ENCODE measurements at regions not wholly inside any gene's neighbourhood (a gene's known extent, or its start where the extent isn't known, plus 50 kb on each side); places are given as distances from the start of the nearest gene placed in this dataset.

DNA sequence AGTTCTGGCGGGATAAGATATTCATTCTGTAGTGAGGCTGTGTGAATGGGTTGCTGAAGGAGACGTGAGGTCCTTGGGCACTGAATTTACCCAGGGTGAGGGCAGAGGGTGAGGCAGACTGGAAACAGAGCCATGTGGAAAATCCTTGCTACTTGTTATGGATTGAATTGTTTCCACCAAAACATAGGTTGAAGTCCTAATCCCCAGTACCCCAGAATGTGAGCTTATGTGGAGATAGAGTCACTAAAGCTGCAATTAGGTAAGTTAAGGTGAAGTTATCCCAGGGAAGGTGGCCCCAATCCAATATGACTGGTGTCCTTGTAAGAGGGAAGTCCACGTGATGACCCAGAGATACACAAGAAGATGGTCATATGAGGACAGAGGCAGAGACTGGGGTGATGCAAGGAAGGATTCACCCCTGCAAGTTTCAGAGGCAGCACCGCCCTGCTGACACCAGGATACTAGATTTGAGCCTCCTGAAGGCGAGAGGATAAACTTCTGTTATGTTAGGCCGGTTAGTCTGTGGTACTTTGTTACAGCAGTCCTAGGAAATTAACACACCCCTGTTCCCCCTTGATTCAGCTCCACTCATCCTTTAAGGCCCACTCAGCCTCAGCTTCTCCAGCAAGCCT lies 289.4 kb upstream of the MEX3C start:
- no peak for TF ChIP-seq CTCF (IDR thresholded peaks at IDR 0.05)
- TF ChIP-seq NR3C1 (CRISPR knock-in tag; conservative IDR thresholded peaks at IDR 0.05; ENCODE audit: low read depth), result no peak
- TF ChIP-seq ESRRA (CRISPR knock-in tag; IDR thresholded peaks at IDR 0.05; ENCODE audit: borderline replicate concordance), result no peak
- TF ChIP-seq FOXJ3 (CRISPR knock-in tag; IDR thresholded peaks at IDR 0.05; ENCODE audit: borderline replicate concordance), result no peak
- TF ChIP-seq, protein P1, sequence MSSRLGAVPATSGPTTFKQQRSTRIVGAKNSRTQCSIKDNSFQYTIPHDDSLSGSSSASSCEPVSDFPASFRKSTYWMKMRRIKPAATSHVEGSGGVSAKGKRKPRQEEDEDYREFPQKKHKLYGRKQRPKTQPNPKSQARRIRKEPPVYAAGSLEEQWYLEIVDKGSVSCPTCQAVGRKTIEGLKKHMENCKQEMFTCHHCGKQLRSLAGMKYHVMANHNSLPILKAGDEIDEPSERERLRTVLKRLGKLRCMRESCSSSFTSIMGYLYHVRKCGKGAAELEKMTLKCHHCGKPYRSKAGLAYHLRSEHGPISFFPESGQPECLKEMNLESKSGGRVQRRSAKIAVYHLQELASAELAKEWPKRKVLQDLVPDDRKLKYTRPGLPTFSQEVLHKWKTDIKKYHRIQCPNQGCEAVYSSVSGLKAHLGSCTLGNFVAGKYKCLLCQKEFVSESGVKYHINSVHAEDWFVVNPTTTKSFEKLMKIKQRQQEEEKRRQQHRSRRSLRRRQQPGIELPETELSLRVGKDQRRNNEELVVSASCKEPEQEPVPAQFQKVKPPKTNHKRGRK (CRISPR knock-in tag; IDR thresholded peaks at IDR 0.05; ENCODE audit: borderline replicate concordance), result no peak
- TF ChIP-seq MXD4 (CRISPR knock-in tag; IDR thresholded peaks at IDR 0.05; ENCODE audit: borderline replicate concordance), result no peak
- TF ChIP-seq, protein P2, sequence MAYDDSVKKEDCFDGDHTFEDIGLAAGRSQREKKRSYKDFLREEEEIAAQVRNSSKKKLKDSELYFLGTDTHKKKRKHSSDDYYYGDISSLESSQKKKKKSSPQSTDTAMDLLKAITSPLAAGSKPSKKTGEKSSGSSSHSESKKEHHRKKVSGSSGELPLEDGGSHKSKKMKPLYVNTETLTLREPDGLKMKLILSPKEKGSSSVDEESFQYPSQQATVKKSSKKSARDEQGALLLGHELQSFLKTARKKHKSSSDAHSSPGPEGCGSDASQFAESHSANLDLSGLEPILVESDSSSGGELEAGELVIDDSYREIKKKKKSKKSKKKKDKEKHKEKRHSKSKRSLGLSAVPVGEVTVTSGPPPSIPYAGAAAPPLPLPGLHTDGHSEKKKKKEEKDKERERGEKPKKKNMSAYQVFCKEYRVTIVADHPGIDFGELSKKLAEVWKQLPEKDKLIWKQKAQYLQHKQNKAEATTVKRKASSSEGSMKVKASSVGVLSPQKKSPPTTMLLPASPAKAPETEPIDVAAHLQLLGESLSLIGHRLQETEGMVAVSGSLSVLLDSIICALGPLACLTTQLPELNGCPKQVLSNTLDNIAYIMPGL (CRISPR knock-in tag; IDR thresholded peaks at IDR 0.05), result no peak
- no peak for TF ChIP-seq RELA (CRISPR knock-in tag; IDR thresholded peaks at IDR 0.05; ENCODE audit: borderline replicate concordance)
- no peak for TF ChIP-seq ELF4 (CRISPR knock-in tag; IDR thresholded peaks at IDR 0.05; ENCODE audit: low read depth)
- TF ChIP-seq JUN (CRISPR knock-in tag; IDR thresholded peaks at IDR 0.05), result no peak
- no peak for TF ChIP-seq SP1 (CRISPR knock-in tag; conservative IDR thresholded peaks at IDR 0.05)
